Choroid plexus epithelial cell (primary cell): ENCODE measurements at regions not wholly inside any gene's neighbourhood (a gene's known extent, or its start where the extent isn't known, plus 50 kb on each side); places are given as distances from the start of the nearest gene placed in this dataset.

ENCODE experiments used
- DNase-seq: peaks from one replicate; pipeline ENCODE4 v3.0.0-alpha.2; 2010; ENCODE audit warnings: low read depth
- H3K4me3 ChIP-seq: 2 replicates; pipeline ENCODE4 v1.5.1; 2011; ENCODE audit warnings: low read depth, mild to moderate bottlenecking, control low read depth, low read length, moderate library complexity
- TF ChIP-seq, protein P1 (sequence below): conservative IDR thresholded peaks from 2 replicates; pipeline ENCODE4 v1.5.1; 2011; ENCODE audit warnings: low read depth, mild to moderate bottlenecking, control low read depth, inconsistent platforms, low read length, moderate library complexity

DNA sequence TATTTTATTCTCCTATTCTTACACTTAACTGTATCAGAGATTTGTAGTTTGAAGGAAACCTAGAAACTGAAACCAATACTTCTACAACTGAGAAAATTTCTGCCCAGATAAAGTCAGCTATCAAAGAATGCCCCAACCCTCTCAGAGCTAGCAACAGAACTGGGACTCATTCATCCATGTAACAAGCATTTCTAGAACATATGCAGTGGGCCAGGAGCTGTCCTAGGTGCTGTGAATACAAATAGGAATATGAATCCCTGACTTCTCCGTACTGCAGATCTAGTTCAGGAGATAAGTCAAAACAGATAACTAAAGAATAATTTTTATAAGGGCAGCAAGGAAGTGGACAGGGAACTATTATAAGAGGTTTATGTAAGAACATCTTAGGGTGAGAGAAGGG lies 654.1 kb upstream of the NOX3 start:
- no peak for DNase-seq
- no peak overlapping the region for H3K4me3 ChIP-seq
- TF ChIP-seq, protein P1, sequence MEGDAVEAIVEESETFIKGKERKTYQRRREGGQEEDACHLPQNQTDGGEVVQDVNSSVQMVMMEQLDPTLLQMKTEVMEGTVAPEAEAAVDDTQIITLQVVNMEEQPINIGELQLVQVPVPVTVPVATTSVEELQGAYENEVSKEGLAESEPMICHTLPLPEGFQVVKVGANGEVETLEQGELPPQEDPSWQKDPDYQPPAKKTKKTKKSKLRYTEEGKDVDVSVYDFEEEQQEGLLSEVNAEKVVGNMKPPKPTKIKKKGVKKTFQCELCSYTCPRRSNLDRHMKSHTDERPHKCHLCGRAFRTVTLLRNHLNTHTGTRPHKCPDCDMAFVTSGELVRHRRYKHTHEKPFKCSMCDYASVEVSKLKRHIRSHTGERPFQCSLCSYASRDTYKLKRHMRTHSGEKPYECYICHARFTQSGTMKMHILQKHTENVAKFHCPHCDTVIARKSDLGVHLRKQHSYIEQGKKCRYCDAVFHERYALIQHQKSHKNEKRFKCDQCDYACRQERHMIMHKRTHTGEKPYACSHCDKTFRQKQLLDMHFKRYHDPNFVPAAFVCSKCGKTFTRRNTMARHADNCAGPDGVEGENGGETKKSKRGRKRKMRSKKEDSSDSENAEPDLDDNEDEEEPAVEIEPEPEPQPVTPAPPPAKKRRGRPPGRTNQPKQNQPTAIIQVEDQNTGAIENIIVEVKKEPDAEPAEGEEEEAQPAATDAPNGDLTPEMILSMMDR = no peak

DNA sequence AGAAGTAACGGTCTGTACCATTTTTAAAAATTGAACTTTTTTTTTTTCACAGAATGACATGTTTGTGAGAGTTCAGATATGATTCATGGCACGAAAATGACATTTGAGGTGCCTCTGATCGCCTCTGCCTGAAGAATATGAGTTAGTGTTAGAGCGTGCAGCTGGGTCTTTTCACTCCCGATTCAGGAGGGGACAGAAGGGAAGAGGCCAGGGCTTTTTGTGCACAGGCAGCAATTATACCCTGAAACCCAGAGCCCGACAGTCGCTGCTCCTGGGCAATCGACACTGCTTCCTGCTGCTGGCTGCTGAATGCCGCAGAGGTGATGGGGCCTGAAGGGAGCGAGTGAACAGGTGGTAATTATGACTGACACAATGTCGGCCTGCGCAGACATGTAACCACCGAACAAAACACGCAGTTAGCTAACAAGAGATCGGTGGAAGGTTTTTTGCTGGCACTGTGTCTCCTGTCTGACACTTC lies 652.0 kb upstream of the NOX3 start:
- H3K4me3 ChIP-seq = no peak overlapping the region
- DNase-seq = no peak
- TF ChIP-seq, protein P1 = no peak

DNA sequence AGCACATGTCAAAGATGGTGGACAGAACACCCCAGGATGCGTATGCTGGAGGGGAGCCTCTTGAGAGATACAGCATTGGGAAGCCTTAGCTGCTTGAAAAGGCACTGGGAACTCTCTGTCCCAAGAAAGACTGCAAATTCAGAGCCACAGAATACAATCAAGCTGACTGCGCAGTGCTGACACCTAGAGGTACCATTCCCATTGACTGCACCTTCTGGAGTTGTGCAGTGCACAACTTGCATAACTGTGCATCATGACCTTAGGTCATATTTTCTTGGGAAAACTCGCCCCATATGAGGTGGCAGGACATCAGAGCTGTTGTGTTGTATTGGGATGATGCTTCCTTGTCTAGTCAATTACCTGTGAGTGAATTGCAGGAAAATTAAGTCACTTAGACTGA lies 646.5 kb upstream of the NOX3 start:
- TF ChIP-seq, protein P1 = no peak
- no peak overlapping the region for H3K4me3 ChIP-seq
- no peak for DNase-seq

DNA sequence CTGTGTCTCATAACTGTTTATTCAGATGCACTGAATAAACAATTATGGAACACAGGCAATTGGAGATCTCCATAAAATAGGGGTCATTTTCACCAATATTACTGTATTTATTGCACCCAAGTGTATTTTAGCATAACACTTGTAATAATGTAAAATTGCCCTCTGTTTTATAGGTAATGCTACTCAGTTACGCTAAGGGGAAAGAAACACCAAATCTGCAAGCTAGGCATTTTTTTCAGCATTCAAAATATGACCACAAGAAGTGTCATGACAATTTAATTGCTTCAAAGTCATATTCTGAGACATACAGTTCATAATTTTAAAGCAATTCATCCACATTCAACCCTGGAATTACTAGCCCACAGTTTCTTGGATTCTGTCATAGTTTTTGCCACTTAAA lies 643.2 kb upstream of the NOX3 start:
- DNase-seq = no peak
- no peak overlapping the region for H3K4me3 ChIP-seq
- TF ChIP-seq, protein P1 = no peak

DNA sequence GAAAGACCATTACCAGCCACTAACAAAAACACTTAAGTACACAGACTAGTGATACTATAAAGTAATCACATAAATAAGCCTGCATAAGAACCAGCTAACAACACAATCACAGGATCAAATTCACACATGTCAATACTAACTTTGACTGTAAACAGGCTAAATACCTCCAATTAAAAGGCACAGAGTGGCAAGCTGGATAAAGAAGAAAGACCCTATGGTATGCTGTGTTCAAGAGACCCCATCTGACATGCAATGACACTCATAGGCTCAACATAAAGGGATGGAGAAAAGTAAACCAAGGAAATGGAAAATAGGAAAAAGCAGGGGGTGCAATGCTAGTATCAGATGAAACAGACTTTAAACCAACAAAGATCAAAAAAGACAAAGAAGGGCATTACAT lies 631.8 kb upstream of the NOX3 start:
- no peak for DNase-seq
- TF ChIP-seq, protein P1 = no peak
- H3K4me3 ChIP-seq = no peak overlapping the region

DNA sequence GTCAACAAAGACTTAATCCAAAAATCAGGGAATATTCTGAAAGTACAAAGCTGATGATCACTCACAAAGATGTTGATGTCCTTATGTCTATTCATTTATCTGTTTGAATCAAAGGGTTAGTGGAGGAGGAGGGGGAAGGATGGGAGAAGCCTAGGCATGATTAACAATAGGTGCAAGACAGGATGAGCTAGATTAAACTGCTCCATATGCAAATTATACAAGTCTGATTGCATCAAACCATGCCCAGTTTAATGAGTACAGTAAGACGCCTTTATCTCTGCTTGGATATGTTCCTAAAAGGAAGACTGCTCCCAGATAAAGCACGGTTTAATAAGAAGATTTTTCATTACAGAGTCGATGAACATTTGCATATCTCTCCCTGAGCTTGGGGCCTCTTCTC lies 626.4 kb upstream of the NOX3 start:
- no peak for DNase-seq
- H3K4me3 ChIP-seq = no peak overlapping the region
- TF ChIP-seq, protein P1 = no peak

DNA sequence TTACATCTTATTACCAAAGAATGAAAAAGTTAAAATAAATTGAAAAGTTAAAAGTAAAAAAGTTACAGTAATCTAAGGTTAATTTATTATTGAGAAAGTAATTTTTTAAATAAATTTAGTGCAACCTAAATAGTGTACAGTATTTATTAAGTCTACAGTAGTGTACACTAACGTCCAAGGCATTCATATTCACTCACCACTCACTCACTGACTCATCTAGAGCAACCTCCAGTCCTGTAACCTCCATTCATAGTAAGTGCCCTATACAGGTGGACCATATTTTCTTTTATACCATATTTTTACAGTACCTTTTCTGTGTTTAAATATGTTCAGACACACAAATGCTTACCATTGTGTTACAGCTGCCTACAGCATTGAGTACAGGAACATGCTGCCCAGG lies 624.7 kb upstream of the NOX3 start:
- TF ChIP-seq, protein P1 = no peak
- no peak overlapping the region for H3K4me3 ChIP-seq
- DNase-seq = no peak
